HepG2 (cell line): ENCODE measurements at regions not wholly inside any gene's neighbourhood (a gene's known extent, or its start where the extent isn't known, plus 50 kb on each side); places are given as distances from the start of the nearest gene placed in this dataset.

Experiments
- ATAC-seq: fragments of 200-7000 bp; cut with Tn5 transposase; 3 replicates; pipeline ENCODE4 v1.9.1; 2020; ENCODE audit warnings: mild to moderate bottlenecking, moderate library complexity
- BruUV-seq: library from RNA; stranded (reverse); fragments of 400-500 nt; replicated peaks from 2 replicates; lab custom pipeline; 2021; lab: Mats Ljungman, UMichigan
- CTCF ChIA-PET: fragments of 300-600 bp; formaldehyde crosslinking; extraction: SDS; loops from one replicate; lab custom pipeline; 2021; ENCODE audit warnings: low total read pairs, inconsistent platforms, low intra/inter-chr PET ratio; lab: Yijun Ruan, JAX
- POLR2A ChIA-PET: fragments of 350-600 bp; sonication (Branson Sonifier 250); formaldehyde crosslinking; loops from one replicate; lab custom pipeline; 2020; ENCODE audit warnings: antibody characterized with exemption, inconsistent platforms; lab: Yijun Ruan, JAX
- DNase-seq: peaks from one replicate; pipeline ENCODE4 v3.0.0-alpha.2; 2015; ENCODE audit warnings: low spot score
- FAIRE-seq: peaks from 3 replicates; lab custom pipeline; 2011; peaks lifted over from hg19 to GRCh38; lab: Jason Lieb, UNC
- H2AFZ ChIP-seq: one replicate; pipeline ENCODE4 v1.6.1; 2011; ENCODE audit warnings: low read length, inconsistent platforms
- H3K27ac ChIP-seq: fragments of 300-600 bp; 3 replicates; pipeline ENCODE4 v1.8.0; 2011; ENCODE audit warnings: mixed run types, mild to moderate bottlenecking, mixed read lengths, low read length, inconsistent platforms; ENCODE audit not compliant: insufficient read depth; ENCODE audit errors: extremely low read length
- H3K27me3 ChIP-seq, 2 experiments: fragments of 200-600 bp in 1 of 2; 2 replicates in 1 of 2; 3 replicates in 1 of 2; pipeline versions ENCODE4 v1.6.0 to v1.8.0; 2011; ENCODE audit warnings: low read length in 2 of 2, mild to moderate bottlenecking in 2 of 2, moderate library complexity in 2 of 2, inconsistent platforms in 1 of 2; ENCODE audit not compliant: insufficient read depth in 2 of 2, control insufficient read depth in 1 of 2
- H3K36me3 ChIP-seq, 2 experiments: fragments of 200-600 bp in 1 of 2; replicated peaks in 1 of 2; 2 replicates in 1 of 2; 3 replicates in 1 of 2; pipeline versions ENCODE4 v1.5.1 to v1.8.0; 2011; ENCODE audit warnings: low read length in 2 of 2, inconsistent platforms in 1 of 2; ENCODE audit not compliant: insufficient read depth in 2 of 2, control insufficient read depth in 1 of 2
- H3K4me1 ChIP-seq: 2 replicates; pipeline ENCODE4 v1.5.1; 2012; ENCODE audit warnings: low read length, inconsistent platforms; ENCODE audit not compliant: insufficient read depth
- H3K4me2 ChIP-seq: 2 replicates; pipeline ENCODE4 v1.6.0; 2011; ENCODE audit warnings: low read depth, low read length, inconsistent platforms
- H3K4me3 ChIP-seq, 3 experiments: fragments of 200-600 bp in 1 of 3; sonication (generic), shearing (Covaris generic) in 1 of 3; replicated peaks in 1 of 3; 2 replicates each; pipeline ENCODE4 v1.5.1; 2011 to 2016; ENCODE audit warnings: low read length in 3 of 3, inconsistent platforms in 2 of 3, low read depth in 2 of 3, mild to moderate bottlenecking in 2 of 3, control low read depth in 1 of 3, mixed read lengths in 1 of 3; ENCODE audit not compliant: insufficient read depth in 1 of 3
- H3K79me2 ChIP-seq: one replicate; pipeline ENCODE4 v1.6.1; 2011; ENCODE audit warnings: low read length, inconsistent platforms; ENCODE audit not compliant: insufficient read depth
- H3K9ac ChIP-seq: 2 replicates; pipeline ENCODE4 v1.6.0; 2011; ENCODE audit warnings: mild to moderate bottlenecking, low read depth, low read length, inconsistent platforms; ENCODE audit not compliant: insufficient read depth
- H3K9me3 ChIP-seq: 2 replicates; pipeline ENCODE4 v1.5.1; 2012; ENCODE audit warnings: mild to moderate bottlenecking, low read length
- H4K20me1 ChIP-seq: 2 replicates; pipeline ENCODE4 v1.6.0; 2011; ENCODE audit warnings: inconsistent platforms, mild to moderate bottlenecking, low read length, moderate library complexity; ENCODE audit not compliant: insufficient read depth
- ATF7-NPFF ChIP-seq: sonication (generic); formaldehyde crosslinking; IDR thresholded peaks from 2 replicates; pipeline ENCODE4 v1.8.1; 2023; ENCODE audit warnings: mild to moderate bottlenecking, low read depth, missing genetic modification reagents, moderate library complexity
- BRD4 ChIP-seq: sonication (generic); formaldehyde crosslinking; IDR thresholded peaks from 2 replicates; pipeline ENCODE4 v1.4.0; 2020; ENCODE audit warnings: missing genetic modification reagents
- FOXO1 ChIP-seq: sonication (generic); formaldehyde crosslinking; IDR thresholded peaks from 2 replicates; pipeline ENCODE4 v1.4.0; 2020; ENCODE audit warnings: missing genetic modification reagents
- HMGA1 ChIP-seq: sonication (generic); formaldehyde crosslinking; conservative IDR thresholded peaks from 2 replicates; pipeline ENCODE4 v1.4.0; 2020; ENCODE audit warnings: missing genetic modification reagents
- MATR3 ChIP-seq: sonication (generic); formaldehyde crosslinking; IDR thresholded peaks from 2 replicates; pipeline ENCODE4 v1.4.0; 2020; ENCODE audit warnings: missing genetic modification reagents
- MBD4 ChIP-seq: IDR thresholded peaks from 2 replicates; pipeline ENCODE4 v1.6.1; 2012; ENCODE audit warnings: low read length, inconsistent platforms, borderline replicate concordance
- NFE2 ChIP-seq: sonication (generic); formaldehyde crosslinking; IDR thresholded peaks from 2 replicates; pipeline ENCODE4 v1.4.0; 2020; ENCODE audit warnings: missing genetic modification reagents
- SRSF4 ChIP-seq: fragments of 200-400 bp; formaldehyde crosslinking; IDR thresholded peaks from one replicate; pipeline ENCODE4 v1.6.1; 2018; ENCODE audit warnings: mild to moderate bottlenecking, low read depth, low read length, moderate library complexity; ENCODE audit not compliant: poor library complexity, severe bottlenecking
- ZBTB10 ChIP-seq: sonication (generic); formaldehyde crosslinking; IDR thresholded peaks from 2 replicates; pipeline ENCODE4 v1.4.0; 2020; ENCODE audit warnings: missing genetic modification reagents, borderline replicate concordance
- ZBTB33 ChIP-seq: sonication (generic); formaldehyde crosslinking; IDR thresholded peaks from 2 replicates; pipeline ENCODE4 v1.4.0; 2020; ENCODE audit warnings: missing genetic modification reagents
- ZNF629 ChIP-seq: sonication (generic); formaldehyde crosslinking; conservative IDR thresholded peaks from 2 replicates; pipeline ENCODE4 v1.5.0; 2020; ENCODE audit warnings: missing genetic modification reagents
- ZSCAN25 ChIP-seq: sonication (generic); formaldehyde crosslinking; IDR thresholded peaks from 2 replicates; pipeline ENCODE4 v1.8.0; 2022; ENCODE audit warnings: mild to moderate bottlenecking, missing genetic modification reagents
- ZXDC ChIP-seq: sonication (generic); formaldehyde crosslinking; IDR thresholded peaks from 2 replicates; pipeline ENCODE4 v1.5.0; 2020; ENCODE audit warnings: mild to moderate bottlenecking, missing genetic modification reagents
- WGBS: methylation state at CpG from one replicate; pipeline ENCODE4 v1.1.6; 2017; ENCODE audit warnings: low lambda C conversion rate; 5-methylcytosine and 5-hydroxymethylcytosine counted together
- in situ Hi-C: cut with HindIII; loops from 2 replicates; pipeline ENCODE4 v1.10.0; 2017; ENCODE audit warnings: low pct_unique_long_range_greater_than_20kb; ENCODE audit not compliant: extremely low pct_ligation_motif_present
- intact Hi-C: fragments of 100-400 bp; cut with micrococcal nuclease; formaldehyde crosslinking; loops from one replicate; pipeline ENCODE4 v1.10.0; 2022; ENCODE audit not compliant: unreplicated experiment
- TF ChIP-seq, protein P1 (sequence below), 2 experiments: sonication (generic) in 1 of 2; formaldehyde crosslinking in 1 of 2; IDR thresholded peaks; 2 replicates each; pipeline versions ENCODE4 v1.4.0 to v1.6.1; 2016 to 2020; ENCODE audit warnings: borderline replicate concordance in 1 of 2, low read depth in 1 of 2, mild to moderate bottlenecking in 1 of 2, missing genetic modification reagents in 1 of 2

DNA sequence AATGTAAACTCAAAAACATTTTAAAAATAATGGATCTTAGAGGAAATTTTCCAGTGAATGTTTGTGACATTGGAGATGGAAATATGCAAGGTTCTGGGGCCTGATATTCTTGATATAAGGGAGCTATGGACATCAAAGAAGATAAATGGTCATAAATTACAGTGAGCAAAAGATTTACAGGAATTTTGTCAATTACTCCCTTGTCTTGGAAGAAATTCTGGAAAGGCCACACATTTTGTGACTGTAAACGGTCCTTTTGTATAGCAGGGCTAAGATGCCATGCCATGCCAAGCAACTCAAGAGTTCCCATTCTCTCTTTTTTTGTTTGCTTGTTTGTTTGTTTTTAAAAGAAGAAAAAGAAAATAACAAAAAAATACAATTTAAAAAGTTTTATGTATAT is 1186.2 kb upstream of the CITED2 start:
- H3K4me2 ChIP-seq, result no peak overlapping the region
- ChIA-PET CTCF (no interaction called here), POLR2A (no interaction called here)
- H4K20me1 ChIP-seq, result no peaks in the 10 kb centered on the region
- H3K4me3 ChIP-seq, result no peak overlapping the region
- FAIRE-seq (no peak), ATAC-seq (no peak), DNase-seq (no peak)
- H3K27me3 ChIP-seq, result no peaks in the 10 kb centered on the region
- peaks cover 35% of the 10 kb centered on the region for H3K9me3 ChIP-seq
- 0% methylated on average over 1 of the region's 1 CpG for WGBS
- no peaks in the 10 kb centered on the region for H3K79me2 ChIP-seq
- no peak overlapping the region for H2AFZ ChIP-seq
- intact Hi-C loops (no loop called here), in situ Hi-C loops (no loop called here)
- BruUV-seq, result no TSS peak
- no peak overlapping the region for H3K27ac ChIP-seq
- no peak overlapping the region for H3K9ac ChIP-seq
- H3K36me3 ChIP-seq, result no peaks in the 10 kb centered on the region
- no peaks in the 10 kb centered on the region for H3K4me1 ChIP-seq
- TF ChIP-seq ZXDC (CRISPR knock-in tag) (no peak), MATR3 (CRISPR knock-in tag) (no peak), ATF7-NPFF (CRISPR knock-in tag) (no peak), ZNF629 (CRISPR knock-in tag) (no peak), BRD4 (CRISPR knock-in tag) (no peak), ZBTB33 (CRISPR knock-in tag) (no peak), ZBTB10 (no peak), ZSCAN25 (no peak), HMGA1 (CRISPR knock-in tag) (no peak), SRSF4 (no peak), NFE2 (CRISPR knock-in tag) (no peak), FOXO1 (CRISPR knock-in tag) (no peak), MBD4 (no peak)
- TF ChIP-seq, protein P1, sequence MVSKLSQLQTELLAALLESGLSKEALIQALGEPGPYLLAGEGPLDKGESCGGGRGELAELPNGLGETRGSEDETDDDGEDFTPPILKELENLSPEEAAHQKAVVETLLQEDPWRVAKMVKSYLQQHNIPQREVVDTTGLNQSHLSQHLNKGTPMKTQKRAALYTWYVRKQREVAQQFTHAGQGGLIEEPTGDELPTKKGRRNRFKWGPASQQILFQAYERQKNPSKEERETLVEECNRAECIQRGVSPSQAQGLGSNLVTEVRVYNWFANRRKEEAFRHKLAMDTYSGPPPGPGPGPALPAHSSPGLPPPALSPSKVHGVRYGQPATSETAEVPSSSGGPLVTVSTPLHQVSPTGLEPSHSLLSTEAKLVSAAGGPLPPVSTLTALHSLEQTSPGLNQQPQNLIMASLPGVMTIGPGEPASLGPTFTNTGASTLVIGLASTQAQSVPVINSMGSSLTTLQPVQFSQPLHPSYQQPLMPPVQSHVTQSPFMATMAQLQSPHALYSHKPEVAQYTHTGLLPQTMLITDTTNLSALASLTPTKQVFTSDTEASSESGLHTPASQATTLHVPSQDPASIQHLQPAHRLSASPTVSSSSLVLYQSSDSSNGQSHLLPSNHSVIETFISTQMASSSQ (IDR thresholded peaks at IDR 0.05; ENCODE audit: low read depth), result no peak
- TF ChIP-seq, protein P1 (CRISPR knock-in tag; IDR thresholded peaks at IDR 0.05; ENCODE audit: borderline replicate concordance), result no peak
